ENCODE measurements at regions not wholly inside any gene's neighbourhood (a gene's known extent, or its start where the extent isn't known, plus 50 kb on each side); places are given as distances from the start of the nearest gene placed in this dataset.

DNA sequence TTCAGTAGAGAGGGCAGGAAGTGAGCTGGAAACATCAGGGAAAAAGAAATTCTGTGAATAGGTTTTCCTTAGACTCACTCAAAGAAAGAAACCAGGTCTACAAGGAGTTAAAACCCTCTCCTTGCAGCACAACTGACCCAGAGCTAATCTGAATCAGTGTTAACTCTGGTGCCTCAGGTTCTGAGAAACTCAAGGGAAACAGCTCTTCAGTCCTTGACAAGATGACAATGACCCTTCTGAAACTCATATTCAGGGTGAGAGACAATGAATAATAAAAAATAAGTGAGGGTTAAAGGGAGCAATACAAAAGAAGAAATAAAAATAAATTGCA, 903.6 kb downstream of the STPG2 start:
- Histone ChIP-seq H3K4me1 (no peaks in the 10 kb centered on the region), H3K9me3 (no peaks in the 10 kb centered on the region), H3K36me3 (ENCODE audit: control insufficient read depth, insufficient read depth, low read length) (no peaks in the 10 kb centered on the region), H3K4me3 (ENCODE audit: low read depth, low read length) (no peak overlapping the region), H3K27me3 (replicated peaks; ENCODE audit: control insufficient read depth, insufficient read depth, low read length) (no peaks in the 10 kb centered on the region)
- H3K4me3 Mint-ChIP-seq (ENCODE audit: unreplicated experiment) = no peak overlapping the region
- no TSS peak for BruUV-seq (replicated peaks)
- ChIA-PET POLR2A (no interaction called here), CTCF (no interaction called here)
- no peaks in the 10 kb centered on the region for H3K27me3 Mint-ChIP-seq (ENCODE audit: insufficient read depth, unreplicated experiment)
- no peak for DNase-seq
- TF ChIP-seq, protein P1, sequence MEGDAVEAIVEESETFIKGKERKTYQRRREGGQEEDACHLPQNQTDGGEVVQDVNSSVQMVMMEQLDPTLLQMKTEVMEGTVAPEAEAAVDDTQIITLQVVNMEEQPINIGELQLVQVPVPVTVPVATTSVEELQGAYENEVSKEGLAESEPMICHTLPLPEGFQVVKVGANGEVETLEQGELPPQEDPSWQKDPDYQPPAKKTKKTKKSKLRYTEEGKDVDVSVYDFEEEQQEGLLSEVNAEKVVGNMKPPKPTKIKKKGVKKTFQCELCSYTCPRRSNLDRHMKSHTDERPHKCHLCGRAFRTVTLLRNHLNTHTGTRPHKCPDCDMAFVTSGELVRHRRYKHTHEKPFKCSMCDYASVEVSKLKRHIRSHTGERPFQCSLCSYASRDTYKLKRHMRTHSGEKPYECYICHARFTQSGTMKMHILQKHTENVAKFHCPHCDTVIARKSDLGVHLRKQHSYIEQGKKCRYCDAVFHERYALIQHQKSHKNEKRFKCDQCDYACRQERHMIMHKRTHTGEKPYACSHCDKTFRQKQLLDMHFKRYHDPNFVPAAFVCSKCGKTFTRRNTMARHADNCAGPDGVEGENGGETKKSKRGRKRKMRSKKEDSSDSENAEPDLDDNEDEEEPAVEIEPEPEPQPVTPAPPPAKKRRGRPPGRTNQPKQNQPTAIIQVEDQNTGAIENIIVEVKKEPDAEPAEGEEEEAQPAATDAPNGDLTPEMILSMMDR (IDR thresholded peaks at IDR 0.05; ENCODE audit: insufficient read depth in 1 of 2, low read depth in 1 of 2, low read length in 1 of 2, severe bottlenecking in 1 of 2, unreplicated experiment in 1 of 2) = no peak
- no peak overlapping the region for H3K27ac Mint-ChIP-seq (ENCODE audit: unreplicated experiment)
- intact Hi-C loops (cut with micrococcal nuclease; ENCODE audit: unreplicated experiment) = no loop called here
- H3K4me1 Mint-ChIP-seq (ENCODE audit: low read depth, unreplicated experiment) = no peaks in the 10 kb centered on the region
- no peaks in the 10 kb centered on the region for H3K9me3 Mint-ChIP-seq (ENCODE audit: unreplicated experiment)
- no peaks in the 10 kb centered on the region for H3K36me3 Mint-ChIP-seq (ENCODE audit: insufficient read depth, unreplicated experiment)

DNA sequence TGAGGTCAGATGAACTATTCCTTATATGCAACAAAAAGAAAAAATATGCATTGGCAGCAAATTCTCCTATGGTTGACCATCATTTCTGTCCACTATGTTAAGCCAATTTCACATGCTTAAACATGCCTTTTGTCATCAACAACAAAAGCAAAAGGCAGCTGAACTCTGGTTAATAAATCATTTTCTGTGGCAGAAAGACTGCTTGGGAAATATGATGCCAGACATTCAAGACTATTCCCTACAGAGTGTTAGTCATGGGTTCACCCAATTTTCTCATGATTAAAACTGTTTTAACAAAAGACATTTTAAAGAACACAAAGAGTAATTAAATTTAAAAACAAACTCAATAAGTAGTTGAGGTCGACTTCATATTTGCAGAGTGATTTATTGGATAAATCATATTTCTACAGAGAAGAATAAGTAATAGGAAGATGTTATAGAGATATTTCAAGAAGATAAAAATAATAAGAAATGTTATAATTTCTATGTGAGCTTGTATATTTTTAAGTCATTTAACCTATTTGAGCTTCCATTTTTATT, 890.6 kb downstream of the STPG2 start:
- Mint-ChIP-seq H3K27me3 (ENCODE audit: insufficient read depth, unreplicated experiment) (no peaks in the 10 kb centered on the region), H3K27ac (ENCODE audit: unreplicated experiment) (no peak overlapping the region), H3K4me3 (ENCODE audit: unreplicated experiment) (no peak overlapping the region), H3K4me1 (ENCODE audit: low read depth, unreplicated experiment) (no peaks in the 10 kb centered on the region), H3K9me3 (ENCODE audit: unreplicated experiment) (no peaks in the 10 kb centered on the region), H3K36me3 (ENCODE audit: insufficient read depth, unreplicated experiment) (no peaks in the 10 kb centered on the region)
- H3K4me3 ChIP-seq (ENCODE audit: low read depth, low read length) = no peak overlapping the region
- H3K36me3 ChIP-seq (ENCODE audit: control insufficient read depth, insufficient read depth, low read length) = no peaks in the 10 kb centered on the region
- no peaks in the 10 kb centered on the region for H3K27me3 ChIP-seq (replicated peaks; ENCODE audit: control insufficient read depth, insufficient read depth, low read length)
- intact Hi-C loops (cut with micrococcal nuclease; ENCODE audit: unreplicated experiment) = no loop called here
- TF ChIP-seq, protein P1 (IDR thresholded peaks at IDR 0.05; ENCODE audit: insufficient read depth in 1 of 2, low read depth in 1 of 2, low read length in 1 of 2, severe bottlenecking in 1 of 2, unreplicated experiment in 1 of 2) = no peak
- ChIA-PET POLR2A (no interaction called here), CTCF (no interaction called here)
- no peak for DNase-seq
- no peaks in the 10 kb centered on the region for H3K9me3 ChIP-seq
- no peaks in the 10 kb centered on the region for H3K4me1 ChIP-seq
- BruUV-seq (replicated peaks) = no TSS peak

DNA sequence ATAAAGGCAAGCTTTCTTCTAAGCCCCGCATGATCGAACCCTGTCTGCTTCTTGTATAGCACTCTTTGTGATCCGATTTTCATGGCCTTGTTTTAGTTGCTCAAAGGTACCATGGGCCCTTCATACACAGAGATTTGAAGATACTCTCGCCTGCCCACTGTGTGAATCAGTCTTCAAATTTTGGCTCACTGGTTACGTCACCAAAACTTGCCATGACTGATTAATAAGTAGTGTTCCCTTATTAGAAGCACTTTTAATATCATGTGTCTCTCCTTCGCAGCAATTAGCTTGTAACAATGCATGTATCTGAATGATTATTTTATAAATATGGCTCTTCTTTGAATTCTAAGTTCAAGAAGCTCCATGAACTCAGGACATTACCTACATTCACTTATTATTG, 880.5 kb downstream of the STPG2 start:
- Mint-ChIP-seq H3K36me3 (ENCODE audit: insufficient read depth, unreplicated experiment) (no peaks in the 10 kb centered on the region), H3K9me3 (ENCODE audit: unreplicated experiment) (no peaks in the 10 kb centered on the region), H3K27me3 (ENCODE audit: insufficient read depth, unreplicated experiment) (no peaks in the 10 kb centered on the region), H3K4me1 (ENCODE audit: low read depth, unreplicated experiment) (no peaks in the 10 kb centered on the region), H3K27ac (ENCODE audit: unreplicated experiment) (no peak overlapping the region), H3K4me3 (ENCODE audit: unreplicated experiment) (no peak overlapping the region)
- H3K4me3 ChIP-seq (ENCODE audit: low read depth, low read length) = no peak overlapping the region
- H3K27me3 ChIP-seq (replicated peaks; ENCODE audit: control insufficient read depth, insufficient read depth, low read length) = no peaks in the 10 kb centered on the region
- POLR2A ChIA-PET = no interaction called here
- no peaks in the 10 kb centered on the region for H3K4me1 ChIP-seq
- intact Hi-C loops (cut with micrococcal nuclease; ENCODE audit: unreplicated experiment) = no loop called here
- H3K9me3 ChIP-seq = no peaks in the 10 kb centered on the region
- TF ChIP-seq, protein P1 (IDR thresholded peaks at IDR 0.05; ENCODE audit: insufficient read depth in 1 of 2, low read depth in 1 of 2, low read length in 1 of 2, severe bottlenecking in 1 of 2, unreplicated experiment in 1 of 2) = no peak
- CTCF ChIA-PET = no interaction called here
- no peak for DNase-seq
- BruUV-seq (replicated peaks) = no TSS peak
- no peaks in the 10 kb centered on the region for H3K36me3 ChIP-seq (ENCODE audit: control insufficient read depth, insufficient read depth, low read length)
